ENCODE measurements at regions not wholly inside any gene's neighbourhood (a gene's known extent, or its start where the extent isn't known, plus 50 kb on each side); places are given as distances from the start of the nearest gene placed in this dataset.

- no peak for DNase-seq
Measured at GRCh38 chr10:132135053-132135872, 51.5 kb upstream of the DPYSL4 start.

GRCh38 chr10:132136097-132136521 is 50.6 kb upstream of the DPYSL4 start:
- DNase-seq = no peak

GRCh38 chr10:132136689-132137088 is 50.1 kb upstream of the DPYSL4 start:
- DNase-seq = no peak

Measured in activated CD8-positive, alpha-beta memory T cell treated with anti-CD3 and anti-CD28 coated beads, Interleukin-2, amount 50 U/mL, for 4 hours (primary cell).